ENCODE measurements at regions not wholly inside any gene's neighbourhood (a gene's known extent, or its start where the extent isn't known, plus 50 kb on each side); places are given as distances from the start of the nearest gene placed in this dataset.

DNA sequence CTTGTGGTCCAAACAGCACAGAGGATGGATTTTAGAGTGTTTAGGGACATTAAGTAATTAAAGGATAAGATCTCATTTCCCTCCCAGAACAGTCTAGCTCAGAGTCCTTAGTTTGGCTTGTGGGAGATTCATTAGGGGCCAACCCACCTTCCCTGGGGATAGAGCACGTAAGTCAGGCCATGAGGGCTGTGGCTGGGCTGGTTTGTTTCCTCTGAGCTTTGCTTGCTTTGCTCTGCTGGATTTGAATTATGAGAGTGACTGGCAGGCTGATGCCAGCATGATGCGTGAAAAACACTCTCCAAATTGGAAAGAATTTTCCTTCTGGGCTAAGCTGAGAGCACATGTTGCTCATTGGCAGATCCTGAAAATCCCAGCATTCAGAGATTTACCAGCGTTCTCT is 84.7 kb upstream of the HEPHL1 start (continued):
- TF ChIP-seq PBX3 (IDR thresholded peaks at IDR 0.05) (no peak), TAF1 (IDR thresholded peaks at IDR 0.05; ENCODE audit: borderline replicate concordance, low read depth, low read length) (no peak), FOXM1 (IDR thresholded peaks at IDR 0.05; ENCODE audit: low read depth) (no peak), ZBTB33 (IDR thresholded peaks at IDR 0.05; ENCODE audit: borderline replicate concordance, low read depth) (no peak), JUND (IDR thresholded peaks at IDR 0.05) (no peak), SMC3 (IDR thresholded peaks at IDR 0.05; ENCODE audit: low read depth, low read length) (no peak)

DNA sequence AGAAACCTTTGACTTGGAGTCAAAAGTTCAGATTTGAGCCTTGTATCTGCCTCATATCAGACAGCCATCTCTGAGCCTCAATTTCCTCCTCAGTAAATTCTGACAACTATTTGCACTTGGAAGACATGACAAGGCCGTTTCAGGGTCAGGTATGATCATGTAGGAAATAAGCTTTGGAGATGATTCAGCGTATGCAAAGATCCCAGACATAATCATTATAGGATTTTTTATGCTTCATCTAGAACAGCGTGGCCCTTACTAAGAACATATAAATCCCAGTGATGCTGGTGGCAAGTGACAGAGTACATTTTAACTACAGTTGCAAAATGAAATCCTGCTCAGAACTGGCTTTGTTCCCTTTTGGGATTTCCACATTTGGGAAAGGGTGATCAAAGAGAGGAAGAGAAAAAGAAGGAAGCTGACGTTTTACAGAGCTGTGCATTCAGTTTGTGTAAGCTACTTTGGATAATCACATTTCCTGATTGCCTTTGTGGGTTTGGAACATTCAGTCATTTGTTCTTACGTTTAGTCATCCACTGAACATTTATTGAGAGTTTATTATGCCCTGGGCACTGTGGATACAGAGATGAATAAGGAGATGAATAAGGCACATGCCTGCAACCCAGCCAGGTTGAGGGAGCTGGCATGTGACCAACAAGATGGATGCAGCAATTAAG is 81.9 kb upstream of the HEPHL1 start:
- 33% methylated on average over 5 of the region's 5 CpGs for WGBS (ENCODE audit: low lambda C conversion rate)

More for the DNA sequence above, 81.9 kb upstream of the HEPHL1 start:
- peaks cover 0 to 10% of the 10 kb centered on the region in 2 experiments; a peak in 1 of 4 replicates for H3K4me1 ChIP-seq (ENCODE audit: control insufficient read depth in 1 of 2, insufficient read depth in 2 of 2, low read depth in 1 of 2, low read length in 1 of 2)
- H3K4me3 ChIP-seq (ENCODE audit: low read depth in 2 of 2, low read length in 1 of 2), result no peak overlapping the region
- CTCF ChIA-PET, result interaction anchor here (4.0 kb wide), 1 partner anchor 17 kb away, joined by 14 read pairs; no protein-coding TSS in a partner anchor
- DNase-seq, result no peak
- no peaks in the 10 kb centered on the region for H3K79me2 ChIP-seq (ENCODE audit: insufficient read depth)
- H4K20me1 ChIP-seq (ENCODE audit: insufficient read depth), result no peaks in the 10 kb centered on the region
- TF ChIP-seq RCOR1 (IDR thresholded peaks at IDR 0.05; ENCODE audit: low read length) (no peak), REST (IDR thresholded peaks at IDR 0.05; ENCODE audit: low read depth, low read length) (no peak), ELF1 (IDR thresholded peaks at IDR 0.05) (no peak), NFIC (IDR thresholded peaks at IDR 0.05; ENCODE audit: borderline replicate concordance) (no peak), JUND (IDR thresholded peaks at IDR 0.05) (no peak), USF2 (IDR thresholded peaks at IDR 0.05; ENCODE audit: borderline replicate concordance, low read depth, low read length) (no peak), EZH2phosphoT487 (IDR thresholded peaks at IDR 0.05; ENCODE audit: borderline replicate concordance, low read depth) (no peak), SMC3 (IDR thresholded peaks at IDR 0.05; ENCODE audit: low read depth, low read length) (no peak), FOXJ3 (CRISPR knock-in tag; IDR thresholded peaks at IDR 0.05) (no peak), TAF1 (IDR thresholded peaks at IDR 0.05; ENCODE audit: borderline replicate concordance, low read depth, low read length) (no peak), RAD21 (IDR thresholded peaks at IDR 0.05; ENCODE audit: low read length) (no peak), RFX5 (IDR thresholded peaks at IDR 0.05; ENCODE audit: low read length) (no peak), NRF1 (IDR thresholded peaks at IDR 0.05; ENCODE audit: low read depth, low read length) (no peak), POLR2AphosphoS5 (IDR thresholded peaks at IDR 0.05; ENCODE audit: low read depth, low read length) (no peak), RXRA (IDR thresholded peaks at IDR 0.05; ENCODE audit: borderline replicate concordance, low read depth) (no peak), TEAD4 (IDR thresholded peaks at IDR 0.05; ENCODE audit: borderline replicate concordance, insufficient read depth) (no peak), GABPA (IDR thresholded peaks at IDR 0.05; ENCODE audit: low read depth) (no peak), GATA2 (CRISPR knock-in tag; IDR thresholded peaks at IDR 0.05) (no peak)
- TF ChIP-seq, protein P1, sequence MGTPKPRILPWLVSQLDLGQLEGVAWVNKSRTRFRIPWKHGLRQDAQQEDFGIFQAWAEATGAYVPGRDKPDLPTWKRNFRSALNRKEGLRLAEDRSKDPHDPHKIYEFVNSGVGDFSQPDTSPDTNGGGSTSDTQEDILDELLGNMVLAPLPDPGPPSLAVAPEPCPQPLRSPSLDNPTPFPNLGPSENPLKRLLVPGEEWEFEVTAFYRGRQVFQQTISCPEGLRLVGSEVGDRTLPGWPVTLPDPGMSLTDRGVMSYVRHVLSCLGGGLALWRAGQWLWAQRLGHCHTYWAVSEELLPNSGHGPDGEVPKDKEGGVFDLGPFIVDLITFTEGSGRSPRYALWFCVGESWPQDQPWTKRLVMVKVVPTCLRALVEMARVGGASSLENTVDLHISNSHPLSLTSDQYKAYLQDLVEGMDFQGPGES (IDR thresholded peaks at IDR 0.05; ENCODE audit: low read depth, low read length), result no peak
- no peaks in the 10 kb centered on the region for H3K27me3 ChIP-seq (ENCODE audit: insufficient read depth)
- POLR2A ChIA-PET, result no interaction called here
- H3K9me2 ChIP-seq, result no peaks in the 10 kb centered on the region
- no peaks in the 10 kb centered on the region for H3K9me3 ChIP-seq
- H3F3A ChIP-seq (replicated peaks; ENCODE audit: insufficient read depth), result no peaks in the 10 kb centered on the region
- H3K9ac ChIP-seq, result no peak overlapping the region
- no peak overlapping the region for H2AFZ ChIP-seq (ENCODE audit: low read depth)
- no peak overlapping the region for H3K4me2 ChIP-seq
- H3K27ac ChIP-seq (ENCODE audit: low read depth in 2 of 2, low read length in 1 of 2), result no peak overlapping the region
- H3K36me3 ChIP-seq (replicated peaks in 1 of 2; ENCODE audit: control insufficient read depth in 1 of 2, insufficient read depth in 2 of 2, low read length in 1 of 2), result no peaks in the 10 kb centered on the region
